GM21360 (cell line): ENCODE measurements at regions not wholly inside any gene's neighbourhood (a gene's known extent, or its start where the extent isn't known, plus 50 kb on each side); places are given as distances from the start of the nearest gene placed in this dataset.

ENCODE experiments used
- ATAC-seq: cut with Tn5 transposase; IDR thresholded peaks from one replicate; pipeline ENCODE4 v1.9.1; 2021; ENCODE audit warnings: mild to moderate bottlenecking, moderate library complexity; ENCODE audit not compliant: unreplicated experiment

DNA sequence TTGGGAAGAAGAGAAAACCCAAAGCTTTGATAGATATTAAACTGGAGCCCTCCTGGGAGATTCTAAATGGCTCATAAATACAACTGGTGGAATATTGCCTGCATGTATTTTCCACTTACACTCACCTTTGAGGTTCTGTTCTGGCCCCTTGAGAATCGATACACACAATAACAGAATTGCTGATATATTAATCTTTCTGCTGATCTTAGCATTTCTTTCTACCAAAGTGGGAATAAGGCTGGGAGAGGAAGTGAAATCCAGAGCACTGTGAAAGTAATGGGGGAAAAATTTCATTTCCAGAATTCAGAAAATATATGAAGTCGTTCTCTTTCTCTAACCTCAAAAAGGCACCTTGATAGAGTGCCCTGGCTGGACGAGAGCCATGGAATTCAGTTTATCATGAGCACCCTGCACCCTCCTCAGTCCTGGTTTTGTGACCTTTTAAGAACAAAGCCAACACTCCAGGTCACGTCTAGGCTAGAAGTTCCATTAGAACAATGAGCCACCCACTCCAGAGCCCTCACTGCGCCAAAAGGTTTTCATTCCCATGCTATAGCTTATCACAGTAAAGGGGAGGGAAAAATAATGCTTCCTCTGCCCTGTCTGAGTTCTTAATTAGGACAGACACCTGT, 244.5 kb downstream of the CD83 start:
- ATAC-seq = no peak

DNA sequence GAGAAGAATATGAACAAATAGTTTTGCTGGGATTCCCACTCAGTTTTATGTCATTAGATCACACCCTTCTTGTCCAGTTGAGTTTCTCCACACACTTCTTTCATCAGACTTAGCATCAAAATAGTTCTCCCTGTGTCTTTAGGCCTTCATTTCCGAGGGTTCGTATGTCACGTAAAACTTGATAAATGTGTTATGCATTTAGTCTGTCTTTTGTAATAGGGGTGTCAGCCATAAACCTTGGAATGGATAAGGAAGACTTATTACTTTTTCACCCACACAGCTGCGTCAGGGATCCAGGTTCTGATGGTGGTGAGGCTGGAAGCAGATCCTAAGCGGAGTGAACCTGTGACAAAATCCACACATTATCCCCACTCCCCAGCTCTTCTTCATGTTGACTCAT, 246.8 kb downstream of the CD83 start:
- ATAC-seq = no peak

DNA sequence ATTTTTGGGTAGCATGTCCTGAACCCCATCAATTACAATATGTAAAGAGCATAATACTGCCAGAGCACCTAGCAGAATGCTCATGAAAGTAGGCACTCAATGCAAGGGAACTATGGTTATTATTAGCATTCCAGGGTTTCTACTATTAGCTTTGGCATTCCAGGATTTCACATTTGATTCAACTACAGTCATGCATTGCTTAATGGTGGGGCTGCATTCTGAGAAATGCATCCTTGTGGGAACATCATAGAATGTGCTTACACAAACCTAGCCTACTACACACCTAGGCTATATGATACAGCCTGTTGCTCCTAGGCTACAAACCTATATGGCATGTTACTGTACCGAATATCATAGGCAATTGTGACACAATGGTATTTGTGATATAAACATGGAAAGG, 247.8 kb downstream of the CD83 start:
- ATAC-seq = no peak

DNA sequence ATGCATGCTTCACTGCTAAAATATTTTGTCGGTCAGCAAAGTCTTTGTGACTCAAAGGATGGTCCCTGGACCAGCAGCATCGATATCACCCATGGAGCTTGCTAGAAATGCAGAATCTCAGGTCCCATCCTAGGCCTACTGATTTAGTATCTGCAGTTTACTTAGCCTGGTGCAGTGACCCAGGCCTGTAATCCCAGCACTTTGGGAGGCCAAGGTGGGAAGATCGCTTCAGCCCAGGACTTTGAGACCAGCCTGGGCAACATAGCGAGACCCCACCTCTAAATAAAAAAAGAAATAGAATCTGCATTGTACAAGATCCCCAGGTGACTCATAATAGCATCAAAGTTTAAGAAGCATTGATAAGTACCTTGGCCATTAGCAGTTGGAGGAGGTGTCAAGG, 248.7 kb downstream of the CD83 start:
- ATAC-seq = no peak

DNA sequence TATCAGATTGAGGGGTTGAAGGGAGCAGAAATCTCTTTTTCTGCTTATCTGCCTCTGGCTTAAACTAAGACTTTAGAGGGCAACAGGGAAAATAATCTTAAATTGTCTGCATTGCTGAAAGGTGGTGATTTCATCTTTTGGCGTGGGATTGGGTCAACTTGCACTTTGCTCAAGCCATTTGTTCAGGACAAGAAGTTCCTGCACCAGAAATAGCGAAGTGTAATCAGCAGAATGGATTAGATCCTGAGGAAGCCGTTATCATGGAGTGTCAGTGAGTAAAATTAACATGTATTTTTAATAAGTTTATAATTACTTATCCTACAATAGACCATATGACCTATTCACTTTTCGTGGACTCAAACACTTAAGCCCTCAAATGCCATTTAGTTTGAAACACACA, 249.3 kb downstream of the CD83 start:
- no peak for ATAC-seq

DNA sequence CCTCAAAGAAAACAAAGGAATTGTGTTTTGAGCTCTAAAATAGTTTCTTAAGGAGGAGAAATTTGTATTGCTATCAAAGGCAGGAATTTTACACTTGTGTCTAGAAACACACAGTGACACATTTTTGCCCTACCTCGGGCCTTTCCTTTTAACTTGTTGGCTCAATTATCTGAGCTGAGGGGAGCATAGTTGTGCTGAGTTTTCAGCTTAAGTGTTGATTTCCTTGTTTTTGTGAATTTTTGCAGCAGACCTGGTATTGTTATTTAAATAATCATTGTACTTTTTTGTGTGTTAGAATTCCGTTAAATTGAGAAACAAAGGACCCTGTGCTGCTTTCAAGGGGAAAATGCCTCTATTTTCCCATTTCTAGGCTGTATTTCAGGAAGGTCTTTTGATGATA, 249.7 kb downstream of the CD83 start:
- ATAC-seq = no peak

DNA sequence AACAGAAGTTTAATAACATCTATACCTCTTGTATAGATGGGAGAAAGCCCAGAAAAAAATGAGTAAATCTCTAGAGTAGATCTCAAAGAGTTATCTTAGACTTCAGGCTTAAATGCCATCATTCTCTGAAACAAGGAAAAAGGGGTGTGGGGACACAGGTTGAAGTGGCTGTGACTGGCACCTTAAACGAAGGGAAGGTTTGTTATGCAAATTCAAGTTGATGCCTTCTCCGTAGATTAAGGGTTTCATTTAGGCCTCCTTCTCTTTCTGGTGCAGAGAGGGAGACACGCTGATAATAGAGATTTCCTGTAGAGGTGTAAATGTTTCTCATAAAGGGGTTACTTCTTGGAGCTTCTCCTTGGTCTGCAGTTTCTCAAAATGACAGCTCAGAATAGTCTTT, 252.1 kb downstream of the CD83 start:
- ATAC-seq = no peak

DNA sequence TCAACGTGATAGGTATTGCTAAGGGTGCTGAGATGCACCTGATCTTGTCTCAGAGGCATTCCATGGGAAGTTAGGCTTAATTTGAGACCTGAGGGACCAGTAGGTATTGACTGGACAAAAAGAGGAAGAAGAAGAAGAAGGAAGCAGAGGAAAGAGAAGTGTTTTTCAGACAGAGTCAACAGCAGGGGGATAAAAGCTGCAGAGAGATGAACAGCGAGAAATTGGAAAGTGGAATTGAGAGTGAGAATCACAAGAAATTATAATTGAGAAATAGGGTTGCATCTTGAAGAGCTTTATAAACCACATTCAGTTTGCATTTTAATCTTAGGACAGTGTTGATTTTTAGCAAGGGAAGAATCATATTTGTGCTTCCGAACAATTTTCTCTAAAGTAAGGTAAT, 254.0 kb downstream of the CD83 start:
- no peak for ATAC-seq

DNA sequence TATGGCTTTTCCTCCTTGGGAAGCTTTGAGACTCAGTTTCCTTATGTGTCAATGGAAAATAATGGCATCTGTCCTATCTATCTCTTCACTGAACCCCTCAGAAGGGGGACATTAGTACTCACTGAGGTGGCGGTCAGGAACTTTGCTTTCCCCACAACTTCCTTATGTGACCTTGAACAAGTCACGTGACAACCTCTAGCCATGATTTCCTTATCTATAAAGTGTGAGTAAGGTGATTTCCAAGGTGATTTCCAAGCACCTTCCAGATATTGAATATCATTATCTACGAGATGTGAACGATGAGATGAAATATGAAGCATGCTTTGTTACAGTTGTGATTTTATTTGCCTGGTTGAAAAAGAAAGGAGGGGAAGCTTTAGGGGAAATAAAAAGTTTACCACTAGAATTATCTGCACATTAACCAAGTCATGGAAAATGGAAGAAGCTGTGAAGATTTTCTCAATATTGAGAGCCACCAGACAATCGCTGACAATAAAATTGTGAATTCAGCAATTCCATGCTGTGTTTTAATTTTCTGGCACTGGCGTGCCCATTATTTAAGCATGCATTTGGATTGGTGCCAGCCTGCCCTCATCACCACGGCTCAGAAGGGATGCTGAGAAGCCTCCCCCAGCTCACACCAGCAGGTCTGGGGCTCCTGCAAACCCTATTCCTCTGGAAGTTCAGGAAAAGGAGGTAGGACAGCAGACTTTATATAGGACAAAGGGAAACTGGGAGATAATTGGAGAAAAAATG, 255.3 kb downstream of the CD83 start:
- ATAC-seq = no peak

DNA sequence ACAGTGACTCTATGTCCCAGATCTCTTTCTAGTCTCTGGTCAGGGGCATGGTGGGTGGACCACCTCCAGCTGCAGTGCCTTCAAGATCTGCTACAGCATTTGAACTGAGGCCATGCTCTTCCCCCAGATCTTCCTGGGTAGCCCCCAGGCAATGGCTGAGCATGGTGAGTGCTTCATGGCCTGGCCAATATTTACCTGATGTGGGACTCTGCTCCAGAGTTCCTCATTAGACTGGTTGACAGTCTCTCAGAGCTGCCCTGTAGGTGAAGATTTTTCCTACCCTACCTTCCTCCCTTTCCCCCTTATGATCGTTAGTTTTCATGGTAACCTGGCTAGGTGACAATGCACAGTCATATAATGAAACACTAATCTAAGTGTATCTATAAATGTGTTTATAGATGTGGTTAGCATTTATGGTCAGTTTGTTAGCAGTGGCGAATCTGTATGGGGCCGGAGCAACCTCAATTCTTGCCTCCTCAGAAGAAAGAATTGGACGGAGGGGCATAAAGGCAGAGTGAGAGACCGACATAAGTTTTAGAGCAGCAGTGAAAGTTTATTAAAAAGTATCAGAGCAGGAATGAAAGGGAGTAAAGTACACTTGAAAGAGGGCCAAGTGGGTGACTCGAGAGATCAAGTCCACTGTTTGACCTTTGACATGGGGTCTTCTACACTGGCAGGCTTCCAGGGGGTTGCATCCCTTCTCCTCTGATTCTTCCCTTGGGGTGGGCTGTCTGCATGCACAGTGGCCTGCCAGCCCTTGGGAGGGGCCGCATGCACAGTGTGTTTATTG, 256.3 kb downstream of the CD83 start:
- no peak for ATAC-seq

DNA sequence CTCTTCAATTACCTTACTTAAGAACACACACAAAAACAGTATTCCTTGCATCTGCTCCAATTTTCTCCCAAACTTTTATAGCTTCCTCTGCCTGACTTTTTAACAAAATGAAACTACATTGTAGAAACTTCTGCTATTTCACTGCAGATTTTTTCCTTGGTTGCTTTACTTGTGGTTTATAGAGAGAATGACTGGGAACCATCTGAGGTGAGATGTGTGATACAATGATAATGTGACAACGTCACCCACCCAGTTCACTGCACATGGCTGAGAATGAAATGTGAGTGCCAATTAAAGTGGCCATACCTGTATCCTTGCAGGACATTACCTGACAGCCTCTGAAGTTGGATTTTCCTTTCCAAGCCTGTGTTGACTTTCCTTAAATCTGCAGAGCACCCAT, 258.4 kb downstream of the CD83 start:
- no peak for ATAC-seq

DNA sequence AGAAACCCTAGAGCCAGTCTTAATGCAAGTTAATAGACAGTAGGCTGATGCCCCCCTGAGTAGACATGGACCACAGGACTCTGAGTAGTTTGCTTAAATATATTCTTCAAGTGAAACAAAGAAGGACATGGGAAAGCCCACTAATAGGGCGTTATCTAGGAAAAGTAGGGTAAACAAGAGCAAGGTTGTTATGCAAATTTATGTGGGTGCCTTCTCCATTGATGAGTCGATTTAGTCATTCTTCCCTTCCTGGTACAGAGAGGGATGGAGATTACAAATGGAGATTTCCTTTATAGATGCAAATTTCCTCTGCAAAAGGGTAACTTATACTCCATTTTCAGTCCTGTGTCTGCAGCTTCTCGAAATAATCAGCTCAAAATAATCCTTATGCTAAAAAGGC, 262.0 kb downstream of the CD83 start:
- no peak for ATAC-seq

DNA sequence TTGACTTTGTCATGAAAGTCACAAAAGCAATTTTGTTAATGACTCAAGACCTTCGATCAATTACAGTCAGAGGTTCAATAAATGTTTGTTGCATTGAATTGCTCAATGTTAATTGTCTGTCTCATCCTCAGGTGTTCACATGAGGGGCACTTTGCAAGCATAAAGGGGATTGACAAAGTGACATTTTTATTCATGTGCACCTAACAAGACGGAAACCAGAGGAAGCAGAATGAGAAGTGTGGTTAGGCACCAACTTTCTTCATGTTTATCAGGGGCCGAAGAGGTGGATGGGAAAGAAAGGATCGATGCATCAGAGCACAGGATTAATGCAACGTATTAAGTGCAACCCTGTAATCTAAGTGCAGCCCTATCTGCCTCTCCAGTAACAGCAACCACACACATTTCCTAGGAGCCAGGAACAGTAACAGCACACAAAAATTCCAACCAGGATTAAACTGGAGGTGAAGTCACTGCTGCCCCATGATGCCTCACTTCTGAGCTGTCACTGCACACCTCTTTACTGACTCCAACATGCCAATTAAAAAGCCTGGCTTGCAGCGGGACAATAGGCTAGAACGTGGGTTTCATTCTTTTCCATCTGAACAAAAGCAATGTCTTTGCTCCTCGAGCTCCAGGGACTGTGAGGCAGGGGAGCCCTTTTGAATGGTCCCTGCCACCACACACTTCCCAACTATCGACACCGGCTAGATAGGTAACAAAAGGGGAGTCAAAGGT, 262.7 kb downstream of the CD83 start:
- no peak for ATAC-seq

DNA sequence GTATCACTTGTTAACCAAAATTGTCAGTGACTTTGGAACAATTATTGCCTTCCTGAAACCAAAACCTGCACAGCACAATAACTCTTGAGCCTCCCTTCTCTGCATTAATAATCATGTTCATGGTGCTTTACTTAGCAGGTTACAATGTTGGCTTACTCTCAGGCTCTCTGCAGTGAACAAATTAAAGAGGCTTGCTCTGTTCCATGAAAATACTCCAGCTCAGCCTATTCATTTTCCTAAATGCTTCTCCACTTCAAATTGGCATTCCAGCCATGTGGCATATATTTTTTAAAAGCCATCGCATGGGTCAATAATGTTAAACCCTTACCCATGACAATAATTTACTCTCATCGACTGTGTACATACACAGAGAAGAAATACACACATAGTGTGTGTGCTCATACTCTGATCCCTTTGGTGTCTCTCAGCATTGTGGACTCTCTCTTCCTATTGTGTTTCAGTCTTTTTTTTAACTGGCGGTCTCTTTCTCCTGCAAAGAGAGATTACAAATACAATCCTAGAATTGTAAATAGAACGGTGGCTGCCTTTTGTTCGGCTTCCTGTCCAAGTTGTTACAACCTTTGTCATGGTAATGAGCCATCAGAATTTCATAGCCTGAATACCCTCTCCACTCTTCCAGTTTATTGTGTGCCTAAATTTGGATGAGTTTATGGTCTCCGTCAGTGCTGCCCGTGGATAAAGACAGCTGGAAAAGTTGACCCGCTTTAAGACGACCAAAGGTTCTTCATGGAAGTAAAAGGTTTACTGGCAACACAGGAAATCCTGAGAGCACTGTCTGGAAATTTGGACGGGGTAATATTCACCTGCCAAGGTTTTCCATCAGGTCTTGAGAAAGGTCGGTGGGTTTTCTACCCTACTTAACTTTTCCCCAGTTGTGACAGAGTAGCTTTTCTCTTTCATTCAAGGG, 263.6 kb downstream of the CD83 start:
- no peak for ATAC-seq

DNA sequence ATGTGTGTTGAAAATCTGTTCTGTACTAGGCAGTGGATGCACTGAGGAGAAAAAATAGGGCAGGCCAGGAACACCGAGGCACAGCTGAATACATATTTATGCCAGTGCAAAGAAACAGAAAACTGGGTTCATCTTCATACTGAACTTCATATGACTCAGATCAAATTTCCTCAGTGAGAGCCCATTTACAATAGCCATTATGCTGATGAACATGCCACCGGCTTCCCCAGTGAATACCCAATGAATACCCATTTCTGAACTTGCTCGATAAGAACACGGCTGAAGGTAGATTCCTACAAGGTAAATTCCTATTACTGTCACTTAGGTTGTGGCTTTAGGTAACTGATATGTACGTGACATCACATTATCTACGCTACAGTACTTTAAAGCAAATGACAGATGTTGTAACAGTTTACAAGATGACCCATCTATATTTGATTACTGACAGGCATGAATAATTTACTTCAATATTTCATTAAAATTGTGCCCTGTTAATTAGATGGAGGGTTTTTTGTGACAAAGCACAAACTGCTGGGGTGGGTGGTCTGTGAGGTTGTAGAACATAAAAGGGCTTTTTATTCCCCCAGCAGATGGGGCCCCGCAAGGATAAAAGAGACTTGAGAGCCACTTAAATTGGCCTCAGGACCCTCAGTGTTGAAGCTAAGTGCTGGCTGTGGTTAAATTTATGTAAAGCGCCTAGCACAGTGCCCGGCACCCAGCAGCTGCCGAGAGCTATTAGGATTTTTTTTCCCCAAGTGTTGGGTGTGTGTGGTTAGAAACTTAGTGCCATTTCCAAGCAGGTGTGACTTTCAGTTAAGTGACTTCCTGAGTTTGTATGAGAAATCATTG, 264.5 kb downstream of the CD83 start:
- ATAC-seq = no peak

DNA sequence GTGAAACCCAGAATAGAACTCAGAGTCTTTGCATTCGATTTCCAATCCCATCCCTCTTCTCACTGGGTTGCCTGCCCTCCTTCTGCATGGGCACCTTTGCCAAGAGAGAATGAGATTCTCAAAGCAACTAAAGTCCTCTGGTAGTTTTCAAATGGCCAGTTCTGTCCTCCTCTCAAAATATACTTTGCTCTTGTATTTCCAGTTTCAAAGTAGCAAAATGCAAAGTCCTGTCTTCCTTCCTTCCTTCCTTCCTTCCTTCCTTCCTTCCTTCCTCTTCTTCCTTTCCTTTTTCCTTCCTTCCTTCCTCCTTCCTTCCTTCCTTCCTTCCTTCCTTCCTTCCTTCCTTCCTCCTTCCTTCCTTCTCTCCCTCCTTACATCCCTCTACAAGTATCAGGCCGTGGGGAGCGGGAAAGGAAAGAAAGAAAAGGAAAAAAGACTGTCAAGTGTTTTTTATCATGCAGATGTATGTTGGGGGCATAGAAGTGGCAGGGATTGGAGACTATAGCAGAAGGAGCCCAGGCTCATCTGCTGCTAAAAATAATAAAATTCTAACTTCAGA, 265.2 kb downstream of the CD83 start:
- ATAC-seq = no peak

DNA sequence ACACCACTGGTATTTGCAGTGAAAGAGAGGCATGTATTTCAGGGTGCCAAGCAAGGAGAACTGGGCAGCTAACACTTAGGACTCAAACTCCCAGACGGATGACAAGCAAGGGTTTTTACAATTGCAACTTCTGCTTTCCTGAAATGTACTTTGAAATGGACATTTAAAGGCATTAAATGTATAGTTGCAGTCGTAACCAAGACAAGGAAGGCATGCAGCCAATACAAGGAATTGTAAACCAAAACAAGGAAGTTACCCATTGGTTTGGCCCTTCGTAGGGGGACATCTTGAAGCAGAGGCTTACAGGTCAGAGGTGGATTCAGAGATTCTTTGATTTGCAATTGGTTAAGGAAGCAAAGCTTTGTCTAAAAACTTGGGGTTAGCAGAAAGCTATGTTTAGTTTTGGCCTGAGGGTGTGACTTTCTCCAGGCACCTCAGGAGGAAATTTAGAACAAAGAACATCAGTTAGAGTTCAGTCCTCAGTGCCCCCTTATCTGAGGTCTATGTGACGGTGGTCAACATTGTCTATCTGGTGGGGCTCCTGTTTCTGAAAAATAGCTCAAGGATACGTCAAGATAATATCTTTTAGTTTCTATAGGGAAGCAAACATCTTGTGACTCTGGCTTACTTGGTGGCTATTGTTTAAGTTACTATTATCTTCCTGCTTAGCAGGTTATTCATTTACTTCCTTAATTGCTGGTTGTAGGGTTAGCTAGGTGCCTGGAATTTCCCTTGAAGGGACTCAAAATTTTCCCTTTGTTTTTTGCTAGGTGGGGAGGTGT, 266.0 kb downstream of the CD83 start:
- no peak for ATAC-seq

DNA sequence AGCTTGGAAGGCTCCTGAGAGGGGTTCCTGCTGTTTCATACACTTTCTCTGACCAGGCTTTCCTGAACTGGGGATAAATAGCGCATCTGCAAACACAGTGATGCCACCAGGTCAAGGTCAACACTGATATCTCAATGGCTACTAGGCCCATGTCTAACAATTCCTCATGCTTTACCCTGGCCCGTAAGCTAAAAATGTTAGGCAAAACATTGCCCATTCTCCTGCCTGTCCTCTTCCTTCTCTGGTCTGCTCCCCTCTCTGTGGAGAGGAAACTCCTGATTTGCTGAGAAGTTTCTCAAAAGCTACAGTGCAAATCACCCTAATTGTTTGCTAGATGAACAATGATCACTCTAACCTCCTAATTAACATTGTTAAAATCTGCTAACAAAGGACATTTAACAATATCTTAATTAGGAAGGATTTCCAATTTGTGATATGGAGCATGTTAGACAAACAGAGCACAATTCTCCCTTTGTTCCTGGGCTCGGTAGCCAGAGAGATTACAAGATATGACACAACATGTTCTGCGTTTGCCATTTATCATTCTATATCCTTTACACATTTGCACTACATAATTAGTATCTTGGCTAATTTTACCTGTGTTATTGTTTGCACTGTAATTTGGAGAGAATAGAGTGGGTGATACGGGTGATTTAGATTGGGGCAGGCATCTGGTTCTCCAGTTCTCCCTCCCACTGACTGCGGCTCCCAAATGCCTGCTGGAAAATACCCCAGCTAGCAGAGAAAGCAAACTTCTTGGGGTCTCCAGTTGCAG, 266.8 kb downstream of the CD83 start:
- no peak for ATAC-seq
